ENCODE measurements at regions not wholly inside any gene's neighbourhood (a gene's known extent, or its start where the extent isn't known, plus 50 kb on each side); places are given as distances from the start of the nearest gene placed in this dataset.
A peak's percentile ranks its signal among the peaks of the same experiment; 100 is the strongest.
"Not testable (repeated sequence)": the region's sequence is repeated elsewhere in the genome, so short reads cannot be mapped to it uniquely, and the experiment has no call there.

DNA sequence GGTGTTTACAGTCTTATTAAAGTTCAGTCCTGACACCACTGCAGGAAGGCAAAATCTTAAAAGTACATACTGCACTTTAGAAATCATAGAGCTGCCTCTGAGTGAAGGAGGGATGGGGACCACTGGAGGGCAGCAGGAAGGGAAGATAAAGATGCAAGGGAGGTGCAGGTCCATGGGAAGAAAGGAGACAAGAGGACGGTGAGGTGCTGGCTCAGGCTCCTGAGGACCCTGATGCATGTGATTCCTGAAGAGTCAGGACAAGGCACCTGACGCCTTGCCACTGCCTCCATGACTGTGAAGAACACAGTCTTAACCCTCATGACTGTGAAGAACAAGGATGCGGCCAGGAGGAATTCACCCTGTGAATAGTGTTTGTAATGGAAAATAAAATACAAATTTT lies 116.2 kb upstream of the NPAS2 start:
- DNase-seq = no peak

DNA sequence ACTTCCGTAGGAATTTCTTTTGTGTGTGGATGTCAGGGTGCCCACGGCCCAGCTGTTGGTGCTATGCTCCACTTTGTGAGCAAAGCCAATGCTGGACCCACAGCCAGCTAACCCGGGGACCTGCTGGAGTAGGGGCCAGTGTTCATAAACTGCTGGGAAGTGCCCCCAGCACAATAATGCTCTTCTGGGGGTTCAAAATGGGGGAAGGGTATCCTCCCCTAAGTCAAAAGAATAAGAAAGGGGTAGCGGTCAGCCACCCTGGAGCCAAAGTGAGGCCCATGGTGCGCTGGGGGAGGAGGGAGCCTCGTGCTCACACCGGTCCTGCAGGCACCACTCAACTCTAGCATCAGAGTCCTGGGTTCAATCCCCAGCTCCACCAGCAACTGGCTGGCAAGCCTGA lies 115.8 kb upstream of the NPAS2 start:
- DNase-seq = no peak

DNA sequence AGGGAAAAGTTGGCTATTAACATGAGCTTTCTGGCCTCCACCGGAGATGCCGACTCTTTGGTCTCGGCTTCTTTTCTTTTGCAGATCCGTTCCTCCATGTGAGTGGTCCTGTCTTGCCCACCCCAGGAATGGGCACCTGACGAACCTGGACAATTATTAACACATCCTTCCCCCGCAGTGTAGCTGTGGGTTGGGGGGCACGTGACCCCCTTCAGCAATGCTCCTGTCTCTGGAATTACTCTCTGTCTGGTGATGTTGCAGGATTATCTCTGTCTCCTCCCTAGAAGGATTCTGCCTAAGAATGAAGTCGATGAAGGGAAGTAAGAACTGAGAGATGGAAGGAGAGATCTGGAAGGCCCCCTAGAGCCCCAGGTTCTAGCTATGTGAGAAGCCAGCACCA lies 115.2 kb upstream of the NPAS2 start:
- no peak for DNase-seq

GRCh38 chr2:100707016-100707947 lies 112.7 kb upstream of the NPAS2 start:
- no peak for DNase-seq

- no peak for DNase-seq
Measured at GRCh38 chr2:100708333-100708732, 111.6 kb upstream of the NPAS2 start.

DNA sequence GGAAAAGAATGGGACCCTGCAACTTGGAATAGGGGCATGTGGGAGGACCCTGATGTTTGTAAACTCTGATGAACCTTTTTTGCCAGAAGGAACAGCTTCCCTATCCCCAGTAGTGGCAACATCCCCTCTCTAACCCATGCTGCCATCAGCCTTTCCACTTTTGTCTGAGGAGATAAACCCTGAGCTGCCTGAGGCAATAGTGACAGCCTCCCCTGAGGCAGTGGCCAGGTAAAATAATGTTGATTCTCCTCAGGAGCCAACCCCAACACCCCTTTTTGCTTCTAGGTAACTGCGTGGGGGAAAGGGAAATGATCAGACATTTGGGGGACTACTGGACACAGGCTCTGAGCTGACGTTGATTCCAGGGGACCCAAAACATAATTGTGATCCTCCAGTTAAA lies 106.8 kb upstream of the NPAS2 start:
- no peak for DNase-seq

- not testable (repeated sequence) for DNase-seq
Measured at GRCh38 chr2:100714396-100715010, 105.4 kb upstream of the NPAS2 start.

GRCh38 chr2:100715861-100716260 lies 104.1 kb upstream of the NPAS2 start:
- not testable (repeated sequence) for DNase-seq

- no peak for DNase-seq
Measured at GRCh38 chr2:100716581-100716980, 103.4 kb upstream of the NPAS2 start.

DNA sequence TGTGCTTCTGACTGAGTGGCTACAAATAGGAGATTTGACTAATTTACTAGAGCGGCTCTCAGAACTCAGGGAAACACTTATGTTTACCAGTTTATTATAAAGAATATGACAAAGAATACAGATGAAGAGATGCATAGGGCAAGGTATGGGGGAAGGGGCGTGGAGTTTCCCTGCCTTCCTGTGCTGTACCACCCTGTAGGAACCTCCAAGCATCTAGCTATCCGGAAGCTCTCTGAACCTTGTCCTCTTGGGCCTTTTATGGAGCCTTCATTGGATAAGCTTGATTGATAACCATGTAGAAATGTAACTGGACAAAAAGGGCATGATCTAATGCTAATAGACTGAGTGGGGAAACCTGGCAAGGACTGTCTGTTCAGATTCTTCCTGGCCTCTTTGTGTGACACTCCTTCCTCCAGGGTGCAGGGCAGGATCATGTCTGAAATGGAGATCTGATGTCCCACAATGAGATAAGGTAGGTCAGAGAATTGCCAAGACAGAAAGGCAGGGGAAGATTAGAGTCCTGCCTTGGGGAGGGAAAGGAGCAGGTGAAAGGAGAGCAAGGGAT lies 101.8 kb upstream of the NPAS2 start:
- DNase-seq = no peak

DNA sequence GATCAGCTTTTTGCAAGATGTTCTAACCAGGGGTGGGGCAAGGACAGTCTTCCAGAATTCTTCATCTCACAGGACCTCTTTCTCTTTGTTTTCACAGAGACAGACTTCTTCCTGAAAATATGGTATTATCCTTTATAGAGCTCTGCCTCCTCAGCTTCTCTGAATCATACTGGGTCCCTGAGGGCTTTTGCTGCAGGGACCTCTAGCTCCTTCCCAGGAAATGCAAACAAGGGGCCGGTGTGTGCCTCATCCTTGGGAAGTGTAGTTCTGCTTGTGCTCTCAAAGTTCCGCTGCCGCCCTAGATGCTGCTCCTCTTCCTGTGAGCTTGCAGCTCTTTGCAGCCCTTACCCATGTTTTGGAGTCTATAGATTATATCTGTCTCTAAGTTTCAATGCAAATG lies 99.5 kb upstream of the NPAS2 start:
- no peak for DNase-seq

DNA sequence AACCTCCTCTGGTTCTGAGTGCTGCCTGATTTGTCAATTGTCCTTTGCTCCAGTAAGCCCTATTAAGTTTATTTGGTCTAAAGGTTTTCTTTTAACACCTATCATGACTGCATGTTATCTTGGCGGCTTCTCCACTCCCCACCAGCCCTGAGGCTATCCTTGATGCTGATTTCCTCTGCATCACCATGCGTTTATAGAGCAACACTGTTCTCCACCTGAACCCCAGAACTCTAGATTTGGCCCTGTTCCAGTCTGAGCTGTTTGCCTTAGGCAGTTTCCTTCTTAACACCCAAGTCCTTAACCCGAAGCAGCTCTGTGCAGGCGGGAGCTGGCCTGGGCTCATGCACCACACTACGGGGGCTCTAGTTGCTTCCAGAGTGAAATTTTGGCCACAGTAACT lies 98.2 kb upstream of the NPAS2 start:
- no peak for DNase-seq

DNA sequence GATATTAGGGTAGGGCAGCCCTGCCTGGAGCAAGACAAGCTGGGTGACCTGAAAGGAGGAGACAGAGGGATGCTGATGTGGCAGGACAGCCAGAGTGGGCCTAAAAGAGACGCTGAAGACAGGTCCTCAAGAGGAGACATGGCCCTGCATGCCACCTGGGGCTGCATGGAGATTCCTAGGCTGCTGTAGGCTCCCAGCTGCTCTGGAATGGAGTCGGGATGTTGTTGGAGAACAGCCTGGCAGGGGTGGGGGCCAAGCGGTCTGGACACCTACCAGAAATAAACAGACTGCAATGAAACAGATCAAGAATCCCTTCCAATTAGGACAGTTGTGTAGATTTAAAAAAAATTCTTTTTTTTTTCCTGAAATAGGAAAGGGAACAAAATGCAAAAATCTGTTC lies 97.8 kb upstream of the NPAS2 start:
- DNase-seq = no peak

- DNase-seq = no peak
Measured at GRCh38 chr2:100726866-100727265, 93.1 kb upstream of the NPAS2 start.

DNA sequence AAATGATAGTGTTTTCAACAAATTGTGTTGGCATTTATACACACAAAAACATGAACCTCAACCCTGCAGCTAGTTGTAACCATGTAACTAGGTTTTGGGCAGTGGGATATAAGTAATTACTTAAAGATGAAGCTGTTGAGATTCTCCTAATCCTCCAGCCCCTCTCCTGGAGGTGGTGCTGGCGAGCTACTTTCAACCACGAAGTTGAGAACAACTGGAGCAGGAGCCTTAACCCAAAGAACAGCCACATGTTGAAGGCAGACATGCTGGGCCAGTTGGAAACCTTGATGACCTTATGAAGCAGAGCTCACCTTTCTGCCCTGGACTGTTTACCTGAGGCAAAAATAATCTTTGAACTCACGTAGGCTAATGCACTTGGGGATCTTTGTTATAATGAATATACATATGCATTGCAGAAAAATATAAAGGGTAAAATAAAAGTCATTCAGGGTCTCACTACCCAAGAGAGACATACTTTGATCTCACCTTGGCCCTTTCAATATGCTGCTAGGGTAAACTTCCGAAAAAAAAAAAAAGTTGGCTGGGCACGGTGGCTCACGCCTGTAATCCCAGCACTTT lies 89.6 kb upstream of the NPAS2 start:
- DNase-seq = peak; percentile 13

- DNase-seq = no peak
Measured at GRCh38 chr2:100731535-100731981, 88.4 kb upstream of the NPAS2 start.

- no peak for DNase-seq
Measured at GRCh38 chr2:100733391-100734187, 86.3 kb upstream of the NPAS2 start.

DNA sequence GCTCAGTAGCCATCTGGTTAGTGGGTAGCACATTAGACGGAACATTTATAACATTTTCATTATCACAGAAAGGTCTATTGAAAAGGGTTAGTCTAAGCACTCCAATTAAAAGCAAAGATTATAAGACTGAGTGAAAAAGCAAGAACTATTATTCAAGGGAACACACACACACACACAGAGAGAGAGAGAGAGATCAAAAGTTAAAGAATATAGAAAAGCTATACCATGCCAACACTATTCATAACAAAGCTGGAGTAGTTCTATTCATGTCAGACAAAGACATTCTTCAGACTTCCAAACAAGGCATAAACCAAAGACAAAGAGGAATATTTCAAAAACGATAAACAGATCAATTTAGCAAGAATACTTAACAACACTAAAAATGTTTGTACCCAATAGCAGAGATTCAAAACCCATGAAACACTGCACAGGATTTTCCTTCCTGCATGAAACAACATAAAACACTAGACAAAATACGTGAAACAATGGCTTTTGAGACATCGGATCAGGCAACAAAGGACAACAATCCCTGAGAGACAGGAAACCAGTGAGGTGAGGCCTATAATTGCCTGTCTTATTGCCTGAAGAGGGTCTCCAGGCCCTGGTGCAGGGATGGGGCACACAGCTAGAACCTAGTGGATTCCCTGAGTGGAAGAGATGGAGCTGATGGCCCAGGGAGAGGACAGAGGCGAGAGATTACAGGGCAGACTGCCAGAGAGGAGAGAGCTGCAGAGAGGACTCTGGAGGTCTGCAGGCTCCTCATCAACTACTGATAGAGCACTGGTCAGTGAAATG lies 83.6 kb upstream of the NPAS2 start:
- DNase-seq = no peak

- DNase-seq = no peak
Measured at GRCh38 chr2:100739735-100740432, 80.1 kb upstream of the NPAS2 start.

- no peak for DNase-seq
Measured at GRCh38 chr2:100741880-100742276, 78.1 kb upstream of the NPAS2 start.

Measured in NCI-H345 (cell line).